ENCODE measurements at regions not wholly inside any gene's neighbourhood (a gene's known extent, or its start where the extent isn't known, plus 50 kb on each side); places are given as distances from the start of the nearest gene placed in this dataset.

DNA sequence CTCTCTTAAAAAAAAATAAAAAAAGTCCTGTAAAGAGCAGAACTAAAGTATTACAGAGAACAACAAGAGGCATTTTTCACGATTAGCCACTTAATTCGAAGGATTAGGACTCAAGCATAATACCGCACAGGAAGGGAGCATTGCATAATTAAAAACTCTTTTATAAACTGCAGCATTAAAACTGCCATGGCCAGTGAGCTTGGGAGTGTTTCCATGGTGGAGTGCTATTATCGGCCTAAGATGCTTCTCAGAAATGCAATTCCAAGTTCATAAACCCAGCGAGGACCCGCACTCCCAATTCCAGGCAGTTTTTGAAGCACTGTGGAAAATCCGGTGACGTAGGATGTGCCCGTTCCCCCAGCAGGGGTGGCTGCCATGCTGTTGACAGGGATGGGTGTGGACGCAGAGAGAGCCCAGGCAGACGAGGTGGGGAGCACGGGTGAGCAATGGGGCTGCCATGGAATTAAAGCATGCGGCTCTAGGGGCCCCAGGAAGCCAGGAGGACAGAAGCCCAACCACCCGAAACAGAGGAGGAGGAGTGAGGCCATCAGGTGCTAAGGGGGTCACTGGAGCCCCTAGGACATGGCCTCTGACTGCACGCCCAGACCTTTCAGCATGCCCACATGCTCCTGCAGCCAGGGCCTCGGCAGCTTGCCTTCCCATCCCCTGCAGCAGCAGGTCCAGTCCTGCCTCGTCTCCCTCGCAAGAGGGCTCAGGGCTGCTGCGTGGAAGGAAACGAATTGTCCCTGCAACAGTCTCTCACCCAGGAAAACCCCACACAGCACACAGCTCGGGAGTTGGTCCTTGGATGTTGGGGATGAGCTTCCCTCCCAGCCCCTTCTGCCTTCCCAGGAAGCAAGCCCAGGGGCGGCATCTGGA, 233.4 kb downstream of the NDUFA10 start:
- no peak for DNase-seq (ENCODE audit: extremely low read depth, low read depth)
- TF ChIP-seq, protein P1, sequence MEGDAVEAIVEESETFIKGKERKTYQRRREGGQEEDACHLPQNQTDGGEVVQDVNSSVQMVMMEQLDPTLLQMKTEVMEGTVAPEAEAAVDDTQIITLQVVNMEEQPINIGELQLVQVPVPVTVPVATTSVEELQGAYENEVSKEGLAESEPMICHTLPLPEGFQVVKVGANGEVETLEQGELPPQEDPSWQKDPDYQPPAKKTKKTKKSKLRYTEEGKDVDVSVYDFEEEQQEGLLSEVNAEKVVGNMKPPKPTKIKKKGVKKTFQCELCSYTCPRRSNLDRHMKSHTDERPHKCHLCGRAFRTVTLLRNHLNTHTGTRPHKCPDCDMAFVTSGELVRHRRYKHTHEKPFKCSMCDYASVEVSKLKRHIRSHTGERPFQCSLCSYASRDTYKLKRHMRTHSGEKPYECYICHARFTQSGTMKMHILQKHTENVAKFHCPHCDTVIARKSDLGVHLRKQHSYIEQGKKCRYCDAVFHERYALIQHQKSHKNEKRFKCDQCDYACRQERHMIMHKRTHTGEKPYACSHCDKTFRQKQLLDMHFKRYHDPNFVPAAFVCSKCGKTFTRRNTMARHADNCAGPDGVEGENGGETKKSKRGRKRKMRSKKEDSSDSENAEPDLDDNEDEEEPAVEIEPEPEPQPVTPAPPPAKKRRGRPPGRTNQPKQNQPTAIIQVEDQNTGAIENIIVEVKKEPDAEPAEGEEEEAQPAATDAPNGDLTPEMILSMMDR (IDR thresholded peaks at IDR 0.05; ENCODE audit: low read depth, low read length): no peak

DNA sequence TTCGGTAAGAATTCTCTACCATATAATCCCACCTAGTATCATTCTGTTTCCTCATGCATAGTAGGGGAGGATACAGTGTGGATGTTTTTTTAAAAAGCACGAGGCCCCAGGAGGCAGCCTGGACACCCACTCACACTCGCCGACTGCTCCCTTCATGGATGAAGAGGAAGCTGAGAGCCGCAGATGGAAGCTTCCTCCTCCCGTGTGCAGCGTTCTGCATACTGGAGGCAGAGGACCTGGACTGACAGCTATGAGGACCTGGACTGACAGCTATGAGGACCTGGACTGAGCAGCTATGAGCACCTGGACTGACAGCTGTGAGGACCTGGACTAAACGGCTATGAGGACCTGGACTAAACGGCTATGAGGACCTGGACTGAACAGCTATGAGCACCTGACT, 234.4 kb downstream of the NDUFA10 start:
- no peak for DNase-seq (ENCODE audit: extremely low read depth, low read depth)
- TF ChIP-seq, protein P1 (IDR thresholded peaks at IDR 0.05; ENCODE audit: low read depth, low read length): no peak

DNA sequence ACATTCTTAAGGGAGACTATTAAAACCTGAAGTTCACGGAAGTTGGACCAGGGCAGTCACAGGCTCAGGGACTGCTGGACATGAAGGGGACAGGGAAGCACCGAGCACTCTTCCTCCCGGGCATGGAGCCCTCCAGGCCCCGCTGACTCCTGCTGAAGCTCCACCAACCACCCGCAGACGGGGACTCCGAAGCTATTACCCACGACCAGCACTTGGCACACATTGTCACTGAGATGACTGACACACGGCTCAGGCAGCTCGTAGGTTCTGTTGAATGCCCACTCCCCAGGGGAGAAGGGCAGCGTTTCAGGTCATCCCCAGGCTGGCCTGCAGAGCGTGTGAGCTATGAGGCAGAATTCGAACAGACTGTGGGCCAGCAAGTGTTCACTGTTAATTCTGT, 234.8 kb downstream of the NDUFA10 start:
- DNase-seq (ENCODE audit: extremely low read depth, low read depth): no peak
- TF ChIP-seq, protein P1 (IDR thresholded peaks at IDR 0.05; ENCODE audit: low read depth, low read length): no peak

DNA sequence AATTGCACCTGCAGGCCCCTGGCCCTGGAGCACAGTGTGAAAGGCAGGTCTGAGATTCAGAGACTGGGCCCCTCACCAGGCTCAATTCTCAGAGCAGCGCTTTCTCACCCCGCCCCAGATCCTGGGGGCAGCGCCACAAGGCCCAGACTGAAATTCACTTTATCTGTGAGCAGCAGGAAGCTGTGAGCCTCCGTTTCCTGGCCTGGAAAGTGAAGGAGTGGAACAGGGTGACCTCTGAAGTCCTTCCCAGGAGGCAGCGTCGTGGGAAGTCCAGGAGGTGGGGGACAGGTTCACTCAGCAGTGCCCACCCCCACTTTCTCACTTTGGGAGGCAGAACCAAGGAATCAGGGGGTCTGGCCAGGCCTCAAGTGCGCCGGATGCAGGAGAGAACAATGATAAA, 235.4 kb downstream of the NDUFA10 start:
- no peak for DNase-seq (ENCODE audit: extremely low read depth, low read depth)
- TF ChIP-seq, protein P1 (IDR thresholded peaks at IDR 0.05; ENCODE audit: low read depth, low read length): no peak

DNA sequence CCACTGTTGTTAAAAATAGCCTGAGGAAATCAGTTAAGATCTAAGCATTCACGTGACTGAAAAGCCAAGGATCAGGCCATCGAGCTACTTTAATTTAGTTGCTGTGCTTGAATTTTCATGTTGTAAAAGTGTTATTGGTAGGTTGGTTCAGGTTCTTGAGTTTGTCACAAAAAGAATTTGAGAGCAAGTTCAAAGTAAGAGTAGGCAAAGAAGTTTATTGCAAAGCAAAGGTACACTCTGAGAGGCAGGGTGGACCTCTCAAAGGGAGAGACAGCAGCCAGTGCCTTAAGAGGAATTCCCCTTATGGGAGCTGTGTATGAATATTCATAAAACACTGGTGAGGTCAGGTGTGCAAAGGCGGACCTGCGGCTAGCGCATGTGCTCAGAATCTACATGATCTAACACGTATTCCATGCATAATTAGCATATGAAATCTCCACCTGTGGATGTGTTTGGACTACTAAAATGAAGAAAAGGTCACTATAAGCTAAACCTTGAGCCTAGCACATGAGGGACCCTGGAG, 236.5 kb downstream of the NDUFA10 start:
- no peak for DNase-seq (ENCODE audit: extremely low read depth, low read depth)
- TF ChIP-seq, protein P1 (IDR thresholded peaks at IDR 0.05; ENCODE audit: low read depth, low read length): no peak

DNA sequence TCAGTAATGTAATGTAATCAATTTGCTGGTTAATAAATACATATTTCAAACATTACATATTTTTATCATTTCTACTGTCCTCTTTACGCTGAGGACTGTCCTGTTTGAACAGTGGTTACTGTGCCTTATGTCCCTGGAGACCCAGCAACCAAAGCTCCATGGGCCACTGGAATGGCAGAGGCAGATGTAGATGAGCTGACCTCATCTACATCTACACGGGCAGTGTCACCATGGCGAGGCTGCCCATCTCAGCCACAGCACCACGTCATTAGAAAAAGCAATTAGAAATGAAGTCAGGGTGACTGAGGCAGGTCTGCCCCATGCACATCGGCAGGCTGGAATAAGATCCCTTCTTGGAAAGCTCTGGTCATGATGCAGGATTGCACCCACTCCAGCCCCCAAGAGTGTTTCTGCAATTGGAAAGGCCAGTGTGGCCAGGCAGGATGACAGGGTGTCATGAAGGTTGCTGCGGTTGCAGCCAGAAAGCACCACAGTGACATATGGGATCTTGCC, 237.5 kb downstream of the NDUFA10 start:
- TF ChIP-seq, protein P1 (IDR thresholded peaks at IDR 0.05; ENCODE audit: low read depth, low read length): no peak
- DNase-seq (ENCODE audit: extremely low read depth, low read depth): no peak

DNA sequence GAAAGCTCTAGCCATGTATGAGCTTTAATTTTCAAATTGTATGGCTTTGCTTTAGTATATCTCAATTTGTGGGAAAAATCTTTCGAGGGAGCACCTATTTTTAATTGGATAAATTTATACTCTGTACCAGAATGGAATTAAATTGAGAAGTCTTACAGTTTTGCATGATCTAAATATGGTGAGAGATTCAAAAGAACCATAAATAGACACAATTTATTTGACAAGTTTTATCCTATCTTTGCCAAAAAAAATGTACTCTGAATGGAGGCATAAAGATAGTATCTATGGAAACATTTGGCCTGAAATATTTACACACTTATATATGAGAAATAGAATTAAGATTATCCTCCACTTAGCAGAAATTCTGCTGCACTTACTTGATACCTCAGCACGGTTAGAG, 238.4 kb downstream of the NDUFA10 start:
- TF ChIP-seq, protein P1 (IDR thresholded peaks at IDR 0.05; ENCODE audit: low read depth, low read length): no peak
- DNase-seq (ENCODE audit: extremely low read depth, low read depth): no peak
